Dermis microvascular lymphatic vessel endothelial cell (primary cell): ENCODE measurements at regions not wholly inside any gene's neighbourhood (a gene's known extent, or its start where the extent isn't known, plus 50 kb on each side); places are given as distances from the start of the nearest gene placed in this dataset.

Experiments used
- DNase-seq, 2 donors: peaks; one replicate each; pipeline versions ENCODE4 v3.0.0 to v3.0.0-alpha.2; 2010; ENCODE audit warnings: low read depth in 2 of 2

GRCh38 chr4:182971702-182972101 lies 54.5 kb upstream of the DCTD start:
- no peak for DNase-seq

GRCh38 chr4:182969651-182970279 lies 52.6 kb upstream of the DCTD start:
- DNase-seq = no peak

GRCh38 chr4:182968917-182969650 lies 51.9 kb upstream of the DCTD start:
- DNase-seq = no peak

- no peak for DNase-seq
Observed at GRCh38 chr4:182967403-182967802, 50.2 kb upstream of the DCTD start.
